Frontal cortex (tissue), 3 donors: ENCODE measurements at regions not wholly inside any gene's neighbourhood (a gene's known extent, or its start where the extent isn't known, plus 50 kb on each side); places are given as distances from the start of the nearest gene placed in this dataset.

Source experiments
- DNase-seq, 2 donors: peaks; one replicate each; pipeline ENCODE4 v3.0.0; 2012; ENCODE audit warnings: low spot score in 2 of 2
- FAIRE-seq: peaks from 2 replicates; lab custom pipeline; 2012; peaks lifted over from hg19 to GRCh38; lab: Jason Lieb, UNC
- donor health status: control.
- donor health status: control.
- donor health status: control.

DNA sequence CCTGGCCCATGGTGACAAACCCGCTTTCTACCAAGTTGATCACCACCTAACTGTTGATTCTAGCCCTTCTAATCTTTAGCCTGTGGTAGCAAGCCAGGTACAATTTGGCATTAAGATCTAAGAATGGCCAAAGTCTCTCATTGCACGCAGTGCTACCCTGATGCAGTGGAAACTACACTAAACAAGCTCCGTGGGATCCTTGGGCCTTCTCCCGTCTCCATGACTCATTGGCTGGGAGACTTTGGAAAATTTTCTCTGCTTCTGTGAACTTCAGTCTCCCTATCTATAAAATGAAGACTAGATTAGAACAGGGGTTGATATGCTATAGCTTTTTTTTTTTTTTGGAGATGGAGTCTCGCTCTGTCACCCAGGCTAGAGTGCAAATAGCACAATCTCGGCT, 223.0 kb downstream of the TSHZ3 start:
- no peak for FAIRE-seq
- DNase-seq = no peak

DNA sequence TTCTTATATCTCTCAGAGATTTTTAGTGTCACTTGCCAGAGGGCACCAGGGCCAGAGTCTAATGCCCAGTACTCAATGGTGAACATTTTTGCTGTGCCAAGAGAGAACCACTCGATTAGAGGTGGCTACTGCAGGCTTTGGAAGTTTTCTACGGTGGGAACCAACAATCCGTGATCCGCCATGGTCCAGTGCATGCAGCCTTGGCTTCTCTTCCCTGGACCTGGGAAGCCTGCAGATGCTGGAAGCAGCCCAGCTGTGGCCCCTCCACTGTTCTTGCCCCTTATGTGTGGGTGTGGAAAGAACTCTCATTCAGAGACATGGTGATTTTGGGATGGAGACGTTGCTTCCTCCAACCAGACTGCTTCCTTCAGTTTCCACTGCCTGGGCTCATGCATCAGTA, 224.2 kb downstream of the TSHZ3 start:
- no peak for DNase-seq

DNA sequence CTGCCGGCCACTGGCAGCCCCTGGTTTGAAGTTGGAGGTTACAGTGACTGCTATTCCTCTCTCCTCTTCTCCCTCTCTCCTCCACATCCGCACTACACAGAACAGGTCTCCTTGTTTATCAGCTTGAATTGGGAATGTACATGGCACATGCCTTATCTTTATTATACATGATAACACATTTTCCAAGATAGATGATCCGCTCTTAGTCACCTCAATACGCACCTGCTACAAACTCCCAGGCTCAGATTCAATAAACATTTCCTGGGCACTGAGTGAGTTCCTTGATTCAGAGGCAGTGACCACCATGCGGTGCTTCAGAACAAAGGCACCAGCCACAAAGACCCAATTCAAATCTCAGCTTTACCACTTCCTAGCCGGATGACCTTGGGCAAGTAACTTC, 227.7 kb downstream of the TSHZ3 start:
- FAIRE-seq = no peak

More for the DNA sequence above, 224.2 kb downstream of the TSHZ3 start:
- no peak for FAIRE-seq

DNA sequence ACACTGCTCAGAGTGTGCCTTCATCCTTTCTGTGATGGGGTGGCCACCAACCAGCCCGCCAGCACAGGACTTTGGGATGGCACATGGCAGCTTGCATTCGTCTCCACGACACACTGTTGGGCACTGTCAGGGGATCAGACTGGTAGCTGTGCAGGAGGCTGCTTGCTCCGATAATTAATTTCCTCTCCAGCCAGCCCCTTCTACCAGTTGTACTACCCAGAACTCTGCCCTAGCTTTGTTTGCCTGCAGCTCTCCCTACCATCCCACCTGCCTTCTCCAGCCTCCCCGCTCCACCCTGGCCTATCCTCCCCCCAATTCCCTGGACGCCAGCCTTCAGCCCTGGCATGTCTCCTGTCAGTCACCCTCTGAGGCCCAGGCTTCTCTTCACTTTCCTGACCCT, 228.3 kb downstream of the TSHZ3 start:
- DNase-seq = no peak
- no peak for FAIRE-seq

More for the DNA sequence above, 227.7 kb downstream of the TSHZ3 start:
- no peak for DNase-seq

DNA sequence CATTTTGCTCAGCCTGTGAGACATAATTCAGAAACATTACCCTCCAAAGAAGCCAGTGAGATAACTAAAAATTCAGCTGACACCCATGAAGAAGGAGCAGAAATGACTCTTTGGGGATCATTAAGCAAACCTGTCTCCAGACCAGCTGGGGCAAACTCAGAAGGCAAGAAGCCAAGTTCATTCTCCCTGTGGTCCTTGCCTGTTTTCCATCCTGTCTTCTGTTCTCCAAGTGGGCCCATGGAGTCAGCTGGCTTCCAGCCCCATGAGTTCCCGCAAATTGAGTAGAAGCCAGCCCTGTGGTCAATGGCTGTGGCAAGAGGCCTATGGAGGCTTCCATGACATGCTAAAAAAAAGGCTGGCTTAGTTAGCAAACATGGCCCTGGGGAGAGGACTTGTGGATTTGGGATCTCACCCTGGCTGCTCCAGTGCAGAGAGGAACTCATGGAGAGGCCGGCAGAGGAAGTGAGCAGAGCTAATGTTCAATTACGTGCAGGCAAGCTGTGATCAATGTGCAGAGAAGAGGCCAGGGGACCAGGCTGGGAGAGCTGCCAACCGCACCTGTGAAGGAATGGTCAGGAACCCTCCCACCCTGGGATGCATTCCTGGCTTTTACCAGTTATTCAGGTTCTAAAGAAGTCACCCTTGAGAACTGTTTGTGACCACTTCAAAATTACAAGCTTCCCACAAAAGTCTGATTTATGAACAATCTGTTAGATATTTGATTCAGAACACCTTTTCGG, 229.1 kb downstream of the TSHZ3 start:
- DNase-seq = no peak
- no peak for FAIRE-seq

DNA sequence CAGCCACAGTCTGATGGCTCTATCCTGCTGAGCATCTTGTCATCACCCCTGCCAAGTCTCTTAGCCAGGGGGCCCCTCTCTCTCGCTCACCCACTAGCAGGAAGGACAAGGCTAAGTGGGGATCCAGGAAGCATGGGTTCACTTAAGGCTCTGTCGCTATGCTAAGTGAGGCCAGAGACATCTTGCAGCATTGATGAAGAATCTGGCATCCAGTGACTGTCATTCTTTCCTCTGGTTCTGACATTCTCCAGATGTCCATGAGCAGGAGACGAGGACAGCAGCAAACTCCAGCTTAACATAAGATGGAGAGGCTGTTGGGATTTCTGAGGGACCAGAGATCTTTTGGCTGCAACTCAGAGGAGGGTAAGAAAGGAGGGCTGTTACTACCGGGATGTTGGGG, 230.2 kb downstream of the TSHZ3 start:
- no peak for FAIRE-seq
- DNase-seq = no peak

DNA sequence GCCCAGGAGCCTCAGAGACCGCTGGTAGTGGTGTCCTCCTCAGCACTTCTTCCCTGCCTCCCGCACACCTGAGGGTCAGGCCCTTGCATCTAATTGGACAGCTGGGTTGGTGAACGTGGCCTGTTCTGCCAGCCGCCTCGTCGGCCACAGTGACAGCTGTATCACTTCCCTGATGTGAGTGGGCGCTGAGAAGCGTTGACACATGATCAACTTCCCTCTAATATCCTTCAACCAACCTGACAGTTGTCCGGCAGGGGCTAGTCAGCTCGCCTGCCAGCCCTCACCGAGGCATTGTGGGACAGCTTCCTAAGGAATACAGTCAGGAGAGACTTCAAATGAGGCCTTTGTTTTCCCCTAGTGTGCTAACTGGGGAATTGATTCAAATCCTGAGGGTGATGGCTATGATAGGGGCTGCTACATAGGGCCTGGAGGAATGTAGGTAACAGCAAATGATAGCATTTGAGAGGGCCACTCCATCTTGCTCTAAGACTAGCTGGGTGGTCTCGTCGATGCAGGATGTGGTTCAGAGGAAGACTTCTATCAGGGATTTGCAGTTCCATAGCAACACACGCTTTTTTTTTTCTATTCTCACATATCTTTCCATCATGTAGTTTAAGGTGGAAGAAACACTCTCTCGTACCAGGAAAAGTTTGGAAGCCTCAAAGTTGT, 230.8 kb downstream of the TSHZ3 start:
- FAIRE-seq = no peak
- DNase-seq = no peak

DNA sequence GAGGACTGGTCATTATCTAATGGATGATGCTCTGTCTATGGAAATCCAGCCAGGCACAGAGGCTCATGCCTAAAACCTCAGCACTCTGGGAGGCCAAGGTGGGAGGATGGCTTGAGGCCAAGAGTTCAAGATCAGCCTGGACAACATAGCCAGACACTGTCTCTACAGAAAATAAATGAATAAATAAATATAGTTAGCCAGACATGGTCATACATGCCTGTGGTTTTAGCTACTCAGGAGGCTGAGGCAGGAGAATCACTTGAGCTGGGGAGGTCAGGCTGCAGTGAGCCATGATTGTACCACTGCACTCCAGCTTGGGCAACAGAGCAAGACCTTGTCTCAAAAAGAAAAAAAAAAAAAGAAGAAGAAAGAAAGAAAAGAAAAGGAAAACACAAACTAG, 234.7 kb downstream of the TSHZ3 start:
- DNase-seq (no peak), FAIRE-seq (no peak)

DNA sequence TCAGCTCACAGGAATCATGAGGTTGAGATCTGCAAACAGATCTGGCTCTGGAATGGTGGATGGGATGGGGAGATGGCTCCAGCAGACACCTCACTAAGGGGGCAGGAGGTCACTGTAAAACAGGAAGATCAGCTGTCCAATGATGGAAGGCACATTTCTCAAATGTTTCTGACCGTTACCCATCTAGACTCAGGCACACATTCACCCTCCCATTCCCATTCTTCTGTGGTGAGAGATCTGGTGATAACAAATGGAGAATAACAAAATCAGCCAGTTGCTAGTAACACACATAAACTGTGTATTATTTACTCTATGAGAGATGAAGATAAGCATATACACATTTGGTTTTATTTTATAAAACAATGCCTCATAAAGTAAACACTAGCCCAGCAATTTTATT, 235.9 kb downstream of the TSHZ3 start:
- DNase-seq (no peak), FAIRE-seq (no peak)

DNA sequence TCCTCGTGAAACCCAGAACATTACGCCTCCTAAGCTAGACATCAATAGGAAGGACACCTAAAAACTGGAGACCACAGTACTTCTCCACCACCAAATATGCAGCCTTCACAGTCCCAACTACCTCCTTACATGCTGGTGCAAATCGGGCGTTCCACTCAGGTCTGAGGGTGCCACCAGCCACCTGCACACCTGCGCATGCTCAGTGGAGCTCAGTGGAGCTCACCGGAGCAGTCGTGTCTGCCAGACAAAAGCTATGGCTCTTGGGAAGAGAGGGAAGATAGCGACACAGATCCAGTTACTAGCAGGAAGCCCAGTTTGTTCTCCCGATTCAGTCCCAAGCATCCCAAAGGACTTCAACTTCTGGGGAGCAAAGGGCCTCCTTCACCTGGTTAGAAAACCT, 237.1 kb downstream of the TSHZ3 start:
- FAIRE-seq (no peak), DNase-seq (no peak)

DNA sequence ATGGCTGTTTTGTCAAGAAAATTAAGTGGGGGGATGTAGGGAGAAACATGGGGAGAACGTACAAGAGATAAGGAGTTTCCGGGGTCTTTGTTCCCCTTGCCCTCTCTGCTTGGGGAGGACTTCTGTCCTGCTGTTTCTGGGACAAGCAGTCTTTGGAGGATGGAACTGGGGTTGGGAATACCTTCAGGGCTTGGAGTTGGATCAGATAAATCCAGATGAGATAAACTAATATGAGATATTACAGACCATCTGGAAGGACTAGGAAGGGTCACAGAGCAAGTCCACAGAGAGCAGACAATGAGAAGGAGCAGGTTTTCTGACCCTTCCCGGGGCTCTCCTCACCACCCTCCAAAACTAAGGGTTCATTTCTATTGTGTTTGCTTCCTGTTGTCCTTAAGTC, 237.5 kb downstream of the TSHZ3 start:
- FAIRE-seq (no peak), DNase-seq (no peak)

DNA sequence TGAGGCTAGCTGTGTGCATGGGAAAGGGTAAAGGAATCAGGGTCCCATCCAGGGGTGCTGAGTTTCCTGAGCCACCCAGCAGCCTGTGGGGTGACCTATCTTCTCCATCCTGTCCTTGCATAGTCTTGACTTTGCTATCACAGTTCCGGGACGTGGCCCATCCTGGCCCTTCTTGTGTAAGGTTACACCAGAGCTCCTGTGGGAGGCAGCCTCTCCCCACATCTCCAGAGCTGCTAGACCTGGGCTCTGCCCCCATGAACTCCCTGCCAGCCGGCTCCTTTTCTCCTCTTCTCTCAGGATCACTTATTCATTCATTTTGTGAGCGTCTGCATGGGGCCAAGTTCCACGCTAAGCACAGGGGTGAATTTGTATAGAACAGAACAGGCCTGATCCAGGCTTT, 238.9 kb downstream of the TSHZ3 start:
- FAIRE-seq (no peak), DNase-seq (no peak)

DNA sequence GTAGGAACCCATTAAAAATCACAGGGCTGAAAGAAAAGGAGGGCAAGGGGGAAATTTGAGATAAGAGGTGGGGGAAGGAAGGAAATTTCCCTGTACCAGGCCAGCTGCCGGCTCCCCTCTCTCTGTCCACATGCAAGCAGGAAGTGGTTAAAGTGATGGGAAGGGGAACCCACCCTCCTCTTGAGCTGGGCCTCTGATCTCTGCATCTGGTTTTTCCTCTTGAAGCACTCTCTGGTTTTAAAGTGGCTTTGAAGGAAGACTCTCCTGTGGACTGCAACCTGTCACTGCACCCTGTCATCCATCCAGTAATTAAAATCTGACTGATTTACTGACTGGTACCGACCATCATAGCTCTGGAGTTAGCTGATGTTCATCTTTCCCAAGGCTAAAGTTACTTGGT, 239.6 kb downstream of the TSHZ3 start:
- FAIRE-seq = no peak
- DNase-seq = no peak

DNA sequence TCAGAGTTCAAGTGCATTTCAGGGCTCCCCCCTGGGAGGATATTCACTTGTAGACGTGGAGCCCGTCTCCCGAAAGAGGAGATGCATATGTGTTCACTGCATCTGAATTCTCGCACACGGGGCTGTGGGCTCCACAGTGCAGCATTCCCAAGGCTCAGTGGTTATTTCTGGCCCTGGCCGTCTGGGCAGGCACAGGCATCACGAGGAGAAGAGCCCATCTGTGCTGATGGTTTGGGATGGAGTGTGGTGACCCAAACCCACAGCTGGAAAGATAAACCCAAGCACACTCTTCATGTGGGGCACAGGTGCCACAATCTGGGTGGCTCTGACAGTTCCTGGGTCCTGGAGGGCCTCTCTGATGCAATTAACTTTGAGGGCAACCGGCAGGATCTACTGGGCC, 242.1 kb downstream of the TSHZ3 start:
- DNase-seq = no peak

DNA sequence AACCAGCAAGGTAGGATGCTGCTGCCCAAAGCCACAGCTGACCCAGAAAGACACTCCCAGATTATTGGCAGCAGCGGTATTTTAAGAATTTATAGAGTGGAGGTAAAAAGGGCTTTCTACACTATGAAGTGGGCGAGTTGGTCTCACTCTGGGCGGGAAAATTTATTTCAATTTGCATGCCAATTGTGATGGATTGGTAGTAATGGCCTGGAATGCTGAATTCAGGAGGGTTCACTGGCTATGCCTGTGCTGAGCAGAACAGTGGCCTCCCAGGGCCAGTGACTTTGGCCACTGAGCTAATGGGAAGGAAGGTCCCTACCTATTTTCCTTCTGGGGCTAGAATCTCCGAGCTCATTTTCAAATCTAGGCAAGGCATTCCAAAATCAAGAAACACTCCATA, 243.5 kb downstream of the TSHZ3 start:
- no peak for FAIRE-seq
- DNase-seq = no peak

More for the DNA sequence above, 242.1 kb downstream of the TSHZ3 start:
- no peak for FAIRE-seq

DNA sequence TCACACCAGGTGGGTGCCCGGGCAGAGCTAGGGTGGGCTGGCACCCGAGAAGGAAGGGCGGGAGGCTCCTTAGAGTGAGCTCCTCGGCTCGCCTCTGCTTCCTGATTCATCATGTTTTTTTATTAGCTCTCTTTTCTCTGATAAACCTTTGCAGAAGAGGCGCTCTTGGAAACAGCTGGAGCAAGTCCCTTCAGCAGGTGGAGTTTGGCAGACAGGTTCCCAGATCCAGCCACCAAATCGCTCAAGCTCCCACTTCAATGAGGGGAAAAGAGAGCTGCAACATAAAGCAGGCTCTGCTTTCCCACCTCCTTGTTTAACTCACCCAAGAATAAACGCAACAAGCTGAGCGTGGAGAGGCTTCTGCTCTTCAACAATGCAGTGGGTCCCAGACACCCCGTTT, 244.8 kb downstream of the TSHZ3 start:
- no peak for FAIRE-seq
- no peak for DNase-seq

DNA sequence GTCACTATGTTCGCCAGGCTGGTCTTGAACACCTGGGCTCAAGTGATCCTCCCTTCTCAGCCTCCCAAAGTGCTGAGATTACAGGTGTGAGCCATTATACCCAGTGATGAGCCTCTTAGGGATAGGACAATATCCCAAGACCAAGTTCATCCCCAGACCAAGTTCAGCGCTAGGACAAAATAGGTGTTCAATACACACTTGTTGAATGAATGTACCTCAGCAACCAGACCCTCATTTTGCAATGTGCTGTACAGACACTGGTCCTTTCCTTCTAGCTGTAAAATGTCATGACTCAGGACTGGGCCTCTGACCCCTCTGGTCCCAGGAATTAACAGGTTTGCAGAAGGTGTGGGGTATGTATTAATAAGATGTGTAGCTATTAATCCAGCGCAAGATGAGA, 246.0 kb downstream of the TSHZ3 start:
- no peak for FAIRE-seq
- no peak for DNase-seq

DNA sequence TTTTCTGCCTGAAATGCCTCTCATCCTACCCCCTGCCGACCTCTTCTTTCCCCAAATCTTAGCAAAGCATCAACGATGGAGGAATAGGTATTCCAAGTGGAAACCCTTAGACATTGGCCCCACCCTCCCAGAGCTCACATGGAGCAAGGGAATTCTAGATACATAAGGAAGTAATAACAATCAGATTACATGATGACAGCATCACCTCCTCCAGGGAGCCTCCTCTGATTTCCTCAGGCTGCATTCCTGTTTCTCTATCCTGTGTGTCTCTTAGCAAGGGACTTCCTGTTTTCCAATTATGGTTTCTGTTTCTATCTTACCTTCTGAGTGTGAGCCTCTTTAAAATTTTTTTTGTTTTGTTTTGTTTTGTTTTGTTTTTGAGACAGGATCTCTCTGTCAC, 246.6 kb downstream of the TSHZ3 start:
- FAIRE-seq (no peak), DNase-seq (no peak)

DNA sequence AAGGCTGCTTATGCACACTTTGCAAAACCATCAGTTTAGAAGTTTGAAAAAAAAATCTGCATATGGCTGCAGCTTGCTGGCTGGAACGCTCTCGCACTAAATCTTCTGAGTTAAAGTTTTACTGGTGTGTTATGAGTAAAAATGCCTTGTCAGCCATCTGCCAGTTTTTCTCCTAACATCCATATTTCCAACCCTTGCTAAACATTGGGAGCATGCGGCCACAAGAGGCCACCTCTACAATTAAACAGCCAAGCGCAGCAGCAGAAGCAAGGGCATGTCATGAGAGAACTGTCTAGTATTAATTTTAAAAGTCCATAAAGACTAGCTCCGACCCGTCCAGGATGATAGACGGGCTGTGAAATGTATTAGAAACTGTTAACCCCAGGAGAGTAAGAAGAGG, 248.3 kb downstream of the TSHZ3 start:
- FAIRE-seq (no peak), DNase-seq (no peak)

DNA sequence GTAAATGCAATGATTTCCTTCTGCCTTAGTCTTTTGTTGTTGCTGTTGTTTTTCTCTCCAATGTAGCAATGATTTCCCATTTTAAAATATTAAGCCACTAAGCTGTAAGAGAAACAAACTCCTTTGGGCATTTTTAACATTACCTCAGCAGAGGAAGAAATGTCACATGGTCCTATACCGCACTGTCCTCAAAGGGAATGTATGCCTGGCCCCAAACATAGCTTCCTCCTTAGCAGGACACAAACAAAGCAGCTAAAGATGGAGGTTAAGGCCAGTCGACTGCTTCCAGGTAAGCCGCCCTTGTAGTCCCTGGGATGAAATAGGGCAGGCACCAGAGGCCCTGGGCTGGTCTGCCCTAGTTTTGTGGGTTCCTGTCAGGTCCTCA, 249.0 kb downstream of the TSHZ3 start:
- DNase-seq (no peak), FAIRE-seq (no peak)

DNA sequence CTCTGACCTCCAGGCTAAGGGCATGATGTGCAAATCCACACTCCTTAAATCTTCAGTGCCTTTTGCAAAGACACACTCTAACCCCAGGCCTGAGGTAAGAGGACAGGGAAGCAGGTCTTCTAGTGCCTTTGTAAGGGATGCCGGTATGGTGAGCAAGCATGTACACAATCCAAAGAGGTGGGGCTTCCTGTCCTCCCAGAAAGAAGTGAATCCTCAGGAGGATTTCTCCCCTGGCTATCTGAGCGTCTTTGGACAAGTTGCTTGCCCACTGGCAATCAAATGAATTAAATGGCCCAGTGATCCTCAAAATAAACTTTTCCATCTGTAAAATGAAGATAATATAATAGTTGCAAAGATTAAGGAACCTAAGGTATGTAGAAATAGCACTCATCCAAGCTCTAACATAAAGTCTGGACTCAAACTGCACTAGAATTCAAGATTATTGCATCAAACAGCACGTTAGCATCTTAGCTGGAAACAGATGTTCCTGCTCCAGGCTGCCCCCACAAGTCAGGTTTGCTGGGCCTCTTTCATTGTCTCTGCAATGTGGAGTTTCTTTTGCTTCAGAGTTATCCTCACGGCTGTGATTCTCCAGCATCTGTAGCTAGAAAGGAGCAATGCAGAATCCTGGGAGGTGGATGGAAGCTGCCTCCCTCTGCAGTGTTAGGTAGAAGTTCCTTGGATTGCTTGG, 249.6 kb downstream of the TSHZ3 start:
- FAIRE-seq (no peak), DNase-seq (no peak)
